Prostate gland (tissue), 2 donors: ENCODE measurements at regions not wholly inside any gene's neighbourhood (a gene's known extent, or its start where the extent isn't known, plus 50 kb on each side); places are given as distances from the start of the nearest gene placed in this dataset.

ENCODE experiments used
- DNase-seq: peaks from one replicate; pipeline ENCODE4 v3.0.0-alpha.2; 2019; ENCODE audit warnings: low spot score
- H3K27ac ChIP-seq, 2 donors: fragments of 200-600 bp; sonication (generic); 2 replicates each; pipeline ENCODE4 v1.5.1; 2017 to 2019
- H3K27me3 ChIP-seq: fragments of 200-600 bp; sonication (generic); replicated peaks from 2 replicates; pipeline ENCODE4 v1.5.1; 2019; ENCODE audit not compliant: insufficient read depth
- H3K36me3 ChIP-seq, 2 donors: fragments of 200-600 bp; sonication (generic); 1 replicate in 1 of 2; 2 replicates in 1 of 2; pipeline versions ENCODE4 v1.5.1 to v1.8.1; 2017 to 2019
- H3K4me1 ChIP-seq: fragments of 200-600 bp; sonication (generic); replicated peaks from 2 replicates; pipeline ENCODE4 v1.5.1; 2019
- H3K4me3 ChIP-seq, 2 donors: fragments of 200-600 bp; sonication (generic); 2 replicates each; pipeline ENCODE4 v1.5.1; 2017 to 2019
- H3K9me3 ChIP-seq: fragments of 200-600 bp; sonication (generic); 2 replicates; pipeline ENCODE4 v1.5.1; 2017
- POLR2A ChIP-seq: fragments of 450-650 bp; IDR thresholded peaks from one replicate; pipeline ENCODE4 v1.6.1; 2016; ENCODE audit warnings: antibody characterized with exemption, mild to moderate bottlenecking
- POLR2AphosphoS5 ChIP-seq: sonication (generic); formaldehyde crosslinking; IDR thresholded peaks from one replicate; pipeline ENCODE4 v1.6.1; 2017; ENCODE audit warnings: antibody characterized with exemption
- WGBS: methylation state at CpG from one replicate; pipeline ENCODE4 v1.1.5; 2018; 5-methylcytosine and 5-hydroxymethylcytosine counted together
- intact Hi-C: fragments of 100-400 bp; cut with DNase I; formaldehyde crosslinking; loops from one replicate; pipeline ENCODE4 v1.14.2; 2022
- TF ChIP-seq, protein P1 (sequence below), 4 experiments: fragments of 200-600 bp in 2 of 4; fragments of 450-650 bp in 2 of 4; sonication (generic) in 2 of 4; IDR thresholded peaks; 1 replicate in 3 of 4; 2 replicates in 1 of 4; pipeline ENCODE4 v1.5.1; 2016 to 2019; ENCODE audit warnings: antibody characterized with exemption in 4 of 4, mild to moderate bottlenecking in 2 of 4, moderate library complexity in 2 of 4

DNA sequence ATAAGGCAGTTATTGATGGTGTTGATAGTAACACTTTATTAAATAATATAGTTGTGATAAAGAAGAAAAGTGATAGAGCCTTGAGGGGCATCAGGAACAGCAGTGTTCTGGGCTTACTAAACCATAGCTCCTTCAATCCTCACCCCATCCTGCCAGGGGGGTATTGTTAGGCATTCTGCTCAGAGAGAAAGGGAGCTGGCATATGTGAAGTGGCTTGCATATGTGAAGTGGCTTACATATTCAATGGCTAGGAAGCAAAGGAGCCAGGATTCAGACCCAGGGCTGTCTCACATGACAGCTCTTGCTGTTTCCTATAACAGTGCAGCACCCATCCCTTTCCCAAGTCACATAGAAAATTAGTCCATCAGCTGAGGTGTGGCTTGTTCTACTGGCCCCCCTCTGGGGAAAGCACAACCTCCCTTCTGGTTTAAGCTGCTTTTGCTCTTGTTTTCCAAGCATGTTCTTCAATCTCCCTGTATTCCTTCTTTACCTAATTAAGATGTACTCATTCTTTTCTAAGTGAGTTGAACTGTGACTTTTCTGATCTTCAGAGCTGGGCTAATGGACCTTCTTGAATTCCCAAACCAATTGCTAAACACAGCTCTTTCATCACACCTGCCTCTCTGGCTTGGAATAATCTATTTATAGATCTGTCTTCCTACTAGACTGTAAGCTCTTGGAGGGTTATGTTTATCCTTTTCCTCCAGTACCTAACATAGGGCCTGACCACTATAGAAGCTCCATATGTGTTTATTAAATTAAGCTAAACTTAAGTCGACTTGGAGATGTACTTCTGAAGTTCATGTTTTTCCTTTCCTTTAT lies 108.7 kb upstream of the GLI3 start:
- H3K36me3 ChIP-seq = no peaks in the 10 kb centered on the region
- no peaks in the 10 kb centered on the region for H3K27me3 ChIP-seq
- intact Hi-C loops = no loop called here
- H3K9me3 ChIP-seq = no peaks in the 10 kb centered on the region
- H3K4me1 ChIP-seq = no peaks in the 10 kb centered on the region
- H3K27ac ChIP-seq = no peak overlapping the region
- TF ChIP-seq POLR2A (no peak), POLR2AphosphoS5 (no peak)
- TF ChIP-seq, protein P1, sequence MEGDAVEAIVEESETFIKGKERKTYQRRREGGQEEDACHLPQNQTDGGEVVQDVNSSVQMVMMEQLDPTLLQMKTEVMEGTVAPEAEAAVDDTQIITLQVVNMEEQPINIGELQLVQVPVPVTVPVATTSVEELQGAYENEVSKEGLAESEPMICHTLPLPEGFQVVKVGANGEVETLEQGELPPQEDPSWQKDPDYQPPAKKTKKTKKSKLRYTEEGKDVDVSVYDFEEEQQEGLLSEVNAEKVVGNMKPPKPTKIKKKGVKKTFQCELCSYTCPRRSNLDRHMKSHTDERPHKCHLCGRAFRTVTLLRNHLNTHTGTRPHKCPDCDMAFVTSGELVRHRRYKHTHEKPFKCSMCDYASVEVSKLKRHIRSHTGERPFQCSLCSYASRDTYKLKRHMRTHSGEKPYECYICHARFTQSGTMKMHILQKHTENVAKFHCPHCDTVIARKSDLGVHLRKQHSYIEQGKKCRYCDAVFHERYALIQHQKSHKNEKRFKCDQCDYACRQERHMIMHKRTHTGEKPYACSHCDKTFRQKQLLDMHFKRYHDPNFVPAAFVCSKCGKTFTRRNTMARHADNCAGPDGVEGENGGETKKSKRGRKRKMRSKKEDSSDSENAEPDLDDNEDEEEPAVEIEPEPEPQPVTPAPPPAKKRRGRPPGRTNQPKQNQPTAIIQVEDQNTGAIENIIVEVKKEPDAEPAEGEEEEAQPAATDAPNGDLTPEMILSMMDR (IDR thresholded peaks at IDR 0.05) = no peak
- no peak overlapping the region for H3K4me3 ChIP-seq
- WGBS = 77% methylated on average over 1 of the region's 1 CpG
- DNase-seq = no peak

DNA sequence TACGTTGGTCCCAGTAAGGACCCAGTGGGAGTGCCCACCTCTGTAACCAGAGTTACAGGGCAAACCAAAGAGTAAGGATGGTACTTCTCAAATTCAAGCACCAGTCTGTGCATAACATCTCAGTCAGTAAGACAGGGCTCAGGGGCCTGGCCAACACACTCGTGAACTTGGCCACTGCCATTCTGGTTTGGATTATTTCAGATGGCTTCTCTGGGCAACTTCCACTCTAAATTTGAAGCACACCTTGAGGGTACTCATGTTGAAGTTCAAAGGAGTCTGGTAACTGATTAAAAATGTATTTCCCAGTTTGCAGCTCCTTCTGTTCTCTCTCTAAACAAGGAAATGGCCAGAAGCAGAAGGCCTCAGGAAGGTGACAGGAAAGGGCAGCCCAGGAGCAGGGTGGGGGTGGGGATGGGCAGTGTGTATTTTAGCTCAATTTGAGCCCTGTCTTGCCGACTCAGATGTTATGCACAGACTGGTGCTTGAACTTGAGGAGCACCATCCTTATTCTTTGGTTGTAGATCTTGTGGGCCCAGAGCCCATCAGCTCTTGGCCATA lies 107.3 kb upstream of the GLI3 start:
- H3K27ac ChIP-seq = no peak overlapping the region
- H3K27me3 ChIP-seq = no peaks in the 10 kb centered on the region
- intact Hi-C loops = no loop called here
- H3K36me3 ChIP-seq = no peaks in the 10 kb centered on the region
- 90% methylated on average over 3 of the region's 3 CpGs for WGBS
- H3K4me3 ChIP-seq = no peak overlapping the region
- H3K4me1 ChIP-seq = no peaks in the 10 kb centered on the region
- no peaks in the 10 kb centered on the region for H3K9me3 ChIP-seq
- TF ChIP-seq, protein P1 (IDR thresholded peaks at IDR 0.05) = no peak
- DNase-seq = no peak

DNA sequence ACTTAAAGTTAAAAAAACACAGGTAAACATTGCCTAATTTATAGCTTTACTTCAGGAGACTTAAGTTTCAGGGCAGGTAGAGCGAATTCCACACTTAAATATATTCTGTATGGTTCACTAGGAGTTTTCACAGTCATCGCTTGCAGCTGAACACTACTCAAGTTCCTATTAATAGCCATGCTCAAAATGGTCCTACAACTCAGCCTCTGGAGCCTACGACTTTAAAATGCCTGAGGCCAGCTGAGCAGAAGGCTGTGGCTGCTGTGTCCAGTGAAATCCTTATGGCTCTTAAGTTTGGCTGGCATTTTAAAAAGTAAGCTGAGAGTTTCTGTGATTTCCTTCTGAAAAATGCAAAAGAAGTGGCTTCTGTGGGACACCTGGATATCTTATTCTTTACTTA lies 105.4 kb upstream of the GLI3 start:
- intact Hi-C loops = no loop called here
- no peak overlapping the region for H3K4me3 ChIP-seq
- 69% methylated on average over 3 of the region's 3 CpGs for WGBS

DNA sequence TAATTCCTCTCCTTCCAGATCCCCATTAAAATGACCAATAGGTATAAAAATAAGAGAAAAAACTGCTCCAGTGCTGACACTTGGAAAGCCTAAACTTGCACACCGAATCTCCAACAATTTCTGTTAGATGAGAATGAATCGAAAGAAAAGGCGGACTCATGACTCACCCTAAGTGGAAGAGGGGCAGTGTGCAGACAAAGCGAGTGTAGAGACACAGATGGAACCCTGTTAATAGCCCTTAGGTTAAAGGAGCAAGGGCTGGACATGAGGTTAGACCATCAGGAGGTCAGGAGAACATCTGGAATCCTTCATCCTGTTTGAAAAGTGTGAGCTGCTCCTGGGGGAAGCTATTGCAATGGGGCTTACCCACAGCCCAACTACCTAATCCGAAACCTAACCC lies 103.4 kb upstream of the GLI3 start:
- TF ChIP-seq POLR2AphosphoS5 = no peak
- TF ChIP-seq POLR2A = no peak
- TF ChIP-seq, protein P1 (IDR thresholded peaks at IDR 0.05) = no peak
- intact Hi-C loops = no loop called here
- Histone ChIP-seq H3K27ac (no peak overlapping the region), H3K4me3 (no peak overlapping the region), H3K36me3 (no peaks in the 10 kb centered on the region), H3K27me3 (no peaks in the 10 kb centered on the region), H3K4me1 (no peaks in the 10 kb centered on the region), H3K9me3 (no peaks in the 10 kb centered on the region)
- no peak for DNase-seq
- WGBS = 92% methylated on average over 5 of the region's 5 CpGs

More for the DNA sequence above, 105.4 kb upstream of the GLI3 start:
- no peaks in the 10 kb centered on the region for H3K4me1 ChIP-seq
- no peak overlapping the region for H3K27ac ChIP-seq
- no peaks in the 10 kb centered on the region for H3K9me3 ChIP-seq
- no peaks in the 10 kb centered on the region for H3K27me3 ChIP-seq
- TF ChIP-seq, protein P1 (IDR thresholded peaks at IDR 0.05) = no peak
- no peak for TF ChIP-seq POLR2A
- no peak for TF ChIP-seq POLR2AphosphoS5
- DNase-seq = no peak
- H3K36me3 ChIP-seq = no peaks in the 10 kb centered on the region
